ENCODE measurements at regions not wholly inside any gene's neighbourhood (a gene's known extent, or its start where the extent isn't known, plus 50 kb on each side); places are given as distances from the start of the nearest gene placed in this dataset.
"Not testable (repeated sequence)": the region's sequence is repeated elsewhere in the genome, so short reads cannot be mapped to it uniquely, and the experiment has no call there.

- no peak for DNase-seq
These were observed 160.8 kb upstream of the NPSR1 start for GRCh38 chr7:34497153-34497777.

- DNase-seq, result no peak
These were observed 156.9 kb upstream of the NPSR1 start for GRCh38 chr7:34501156-34501555.

DNA sequence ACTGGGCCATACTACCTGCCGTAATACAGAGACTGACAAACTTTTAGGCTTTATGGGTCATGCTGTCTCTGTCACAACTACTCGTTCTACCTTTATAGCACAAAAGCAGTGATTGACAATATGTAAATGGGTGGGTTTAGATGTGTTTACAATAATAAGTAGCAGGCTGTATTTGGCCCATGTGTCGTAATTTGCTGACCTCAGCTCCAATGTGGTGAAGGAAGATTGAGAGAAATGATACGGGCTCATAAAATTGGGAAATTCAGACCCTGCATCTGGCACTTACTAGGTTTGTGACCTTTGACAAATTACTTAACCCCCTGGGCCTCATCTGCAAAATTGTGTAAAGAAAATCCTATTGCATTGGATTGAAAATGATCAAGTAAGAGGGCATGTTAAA, 150.8 kb upstream of the NPSR1 start:
- no peak for DNase-seq

- DNase-seq, result no peak
These were observed 134.6 kb upstream of the NPSR1 start for GRCh38 chr7:34523226-34523918.

DNA sequence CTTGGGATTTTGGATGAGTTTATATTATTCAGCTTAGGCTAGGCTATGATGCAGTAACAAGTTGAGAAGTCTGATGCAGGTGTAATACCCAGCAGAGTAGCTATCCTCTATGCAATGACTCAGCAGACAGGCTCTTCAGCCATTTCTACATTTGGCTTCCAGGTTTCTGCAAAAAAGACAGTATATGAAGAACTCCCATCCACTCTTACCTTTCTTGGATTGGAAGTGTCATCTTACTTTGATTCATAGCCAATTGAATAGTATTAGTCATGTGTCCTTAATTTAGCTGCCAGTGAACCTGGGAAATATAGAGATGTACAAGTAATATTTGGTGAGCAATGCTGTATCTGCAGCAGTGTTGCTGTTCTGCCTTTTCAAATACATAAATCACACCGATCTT, 127.8 kb upstream of the NPSR1 start:
- DNase-seq, result no peak

DNA sequence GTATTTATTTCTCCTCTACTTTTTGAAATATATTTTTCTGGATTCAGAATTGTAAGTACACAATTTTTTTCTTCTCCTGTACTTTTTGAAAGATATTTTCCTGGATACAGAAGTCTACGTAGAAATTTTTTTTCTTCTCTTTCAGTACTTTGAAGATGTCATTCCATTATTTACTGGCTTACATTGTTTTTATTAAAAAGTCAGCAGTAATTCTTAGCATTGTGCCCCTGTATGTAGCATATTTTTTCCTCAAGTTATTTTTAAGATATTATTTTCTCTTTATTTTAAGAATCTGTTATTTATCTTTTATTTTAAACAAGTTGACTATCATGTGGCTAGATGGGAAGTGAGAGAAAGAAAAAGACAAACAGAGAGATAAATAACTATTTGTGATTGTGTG, 119.0 kb upstream of the NPSR1 start:
- DNase-seq, result no peak

DNA sequence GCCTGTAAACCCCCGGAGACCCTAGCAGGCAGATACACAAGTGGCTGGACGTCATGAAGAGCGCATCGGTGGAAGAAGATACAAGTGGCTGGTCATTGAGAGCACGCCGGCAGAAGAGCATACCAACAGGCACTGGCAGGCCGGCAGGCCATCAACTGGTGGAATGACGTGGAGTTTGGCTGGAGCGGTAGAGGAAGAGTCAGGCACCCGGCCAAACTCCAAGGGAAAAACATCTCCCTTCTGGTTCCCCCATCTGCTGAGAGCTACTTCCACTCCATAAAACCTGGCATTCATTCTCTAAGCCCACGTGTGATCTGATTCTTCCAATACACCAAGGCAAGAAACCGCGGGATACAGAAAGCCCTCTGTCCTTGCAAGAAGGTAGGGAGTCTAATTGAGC, 113.4 kb upstream of the NPSR1 start:
- DNase-seq, result no peak

GRCh38 chr7:34550996-34551395, 107.0 kb upstream of the NPSR1 start:
- DNase-seq, result no peak

GRCh38 chr7:34552502-34552901, 105.5 kb upstream of the NPSR1 start:
- no peak for DNase-seq

DNA sequence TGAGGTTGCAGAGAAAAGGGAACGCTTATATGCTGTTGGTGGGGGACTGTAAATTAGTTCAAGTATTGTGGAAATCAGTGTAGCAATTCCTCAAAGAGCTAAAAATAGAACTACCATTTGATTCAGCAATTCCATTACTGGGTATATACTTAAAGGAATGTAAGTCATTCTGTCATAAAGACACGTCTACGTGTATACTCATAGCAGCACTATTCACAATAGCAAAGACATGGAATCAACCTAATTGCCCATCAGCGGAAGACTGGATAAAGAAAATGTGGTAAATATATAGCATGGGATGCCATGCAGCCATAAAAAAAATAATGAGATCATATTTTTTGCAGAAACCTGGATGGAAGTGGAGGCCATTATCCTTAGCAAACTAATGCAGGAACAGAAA, 100.0 kb upstream of the NPSR1 start:
- DNase-seq, result no peak

DNA sequence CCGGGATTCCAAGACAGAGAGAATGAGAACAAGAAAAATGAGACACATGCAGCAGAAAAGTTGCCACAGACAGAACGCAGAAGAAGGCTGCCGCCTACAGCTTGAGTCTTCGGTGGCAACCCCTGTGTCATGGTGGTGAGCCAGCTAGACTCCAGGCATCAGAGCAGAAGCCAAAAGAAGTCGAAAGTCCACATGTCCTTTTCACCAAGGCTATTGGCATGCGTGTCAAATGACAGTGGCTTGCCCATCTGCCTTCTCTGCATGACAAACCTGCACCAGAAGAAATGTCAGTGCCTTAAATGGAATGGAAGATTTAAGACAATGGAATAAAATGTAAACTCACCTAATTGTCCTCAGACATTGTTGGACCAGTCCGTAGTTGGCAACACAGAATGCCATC, 93.9 kb upstream of the NPSR1 start:
- no peak for DNase-seq

- DNase-seq, result no peak
These were observed 90.1 kb upstream of the NPSR1 start for GRCh38 chr7:34567906-34568305.

- no peak for DNase-seq
These were observed 87.9 kb upstream of the NPSR1 start for GRCh38 chr7:34569975-34570699.

DNA sequence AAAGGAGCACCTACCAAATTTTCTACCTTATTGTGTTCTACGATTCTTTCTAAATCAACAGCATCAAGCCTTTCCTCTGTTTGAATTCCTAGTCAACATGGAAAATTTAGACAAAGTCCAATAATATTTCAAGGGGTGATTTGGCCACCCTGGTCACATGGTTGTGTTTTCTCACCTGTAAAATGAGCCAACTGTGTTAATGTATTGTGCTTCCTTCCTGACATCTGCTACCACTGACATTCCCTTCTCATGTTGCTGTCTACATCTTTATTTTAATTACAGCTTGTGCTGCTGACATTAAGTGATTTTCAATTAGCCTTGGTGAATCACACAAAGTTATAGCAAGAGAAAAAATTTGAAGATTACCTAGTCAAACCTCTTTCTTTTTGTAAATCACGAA, 83.0 kb upstream of the NPSR1 start:
- no peak for DNase-seq

- DNase-seq, result not testable (repeated sequence)
These were observed 80.1 kb upstream of the NPSR1 start for GRCh38 chr7:34577934-34578333.

DNA sequence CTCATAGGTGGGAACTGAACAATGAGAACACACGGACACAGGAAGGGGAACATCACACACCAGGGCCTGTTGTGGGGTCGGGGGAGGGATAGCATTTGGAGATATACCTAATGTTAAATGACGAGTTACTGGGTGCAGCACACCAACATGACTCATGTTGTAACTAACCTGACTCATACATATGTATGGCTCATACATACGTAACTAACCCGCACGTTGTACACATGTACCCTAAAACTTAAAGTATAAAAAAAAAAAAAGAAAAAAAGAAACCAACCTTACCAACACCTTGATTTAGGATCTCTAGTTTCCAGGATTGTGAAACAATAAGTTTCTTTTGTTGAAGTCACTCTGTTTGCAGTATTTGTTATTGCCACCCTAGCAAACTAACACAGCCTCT, 76.3 kb upstream of the NPSR1 start:
- not testable (repeated sequence) for DNase-seq

DNA sequence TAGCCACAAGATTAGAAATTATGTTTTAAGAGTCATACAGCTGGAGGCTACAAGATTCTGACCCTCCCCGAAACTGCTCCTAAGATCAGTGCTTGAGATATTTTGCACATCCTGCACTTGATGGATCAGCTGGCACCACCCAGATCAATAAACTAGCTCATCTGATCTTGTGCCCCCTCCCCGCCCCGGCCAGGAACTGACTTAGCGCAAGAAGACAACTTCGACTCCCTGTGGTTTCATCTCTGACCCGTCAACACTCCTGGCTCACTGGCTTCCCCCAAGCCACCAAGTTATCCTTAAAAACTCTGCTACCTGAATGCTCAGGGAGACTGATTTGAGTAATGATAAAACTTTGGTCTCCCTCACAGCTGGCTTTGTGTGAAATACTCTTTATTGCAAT, 73.5 kb upstream of the NPSR1 start:
- DNase-seq, result no peak

GRCh38 chr7:34596887-34597286, 61.1 kb upstream of the NPSR1 start:
- no peak for DNase-seq

DNA sequence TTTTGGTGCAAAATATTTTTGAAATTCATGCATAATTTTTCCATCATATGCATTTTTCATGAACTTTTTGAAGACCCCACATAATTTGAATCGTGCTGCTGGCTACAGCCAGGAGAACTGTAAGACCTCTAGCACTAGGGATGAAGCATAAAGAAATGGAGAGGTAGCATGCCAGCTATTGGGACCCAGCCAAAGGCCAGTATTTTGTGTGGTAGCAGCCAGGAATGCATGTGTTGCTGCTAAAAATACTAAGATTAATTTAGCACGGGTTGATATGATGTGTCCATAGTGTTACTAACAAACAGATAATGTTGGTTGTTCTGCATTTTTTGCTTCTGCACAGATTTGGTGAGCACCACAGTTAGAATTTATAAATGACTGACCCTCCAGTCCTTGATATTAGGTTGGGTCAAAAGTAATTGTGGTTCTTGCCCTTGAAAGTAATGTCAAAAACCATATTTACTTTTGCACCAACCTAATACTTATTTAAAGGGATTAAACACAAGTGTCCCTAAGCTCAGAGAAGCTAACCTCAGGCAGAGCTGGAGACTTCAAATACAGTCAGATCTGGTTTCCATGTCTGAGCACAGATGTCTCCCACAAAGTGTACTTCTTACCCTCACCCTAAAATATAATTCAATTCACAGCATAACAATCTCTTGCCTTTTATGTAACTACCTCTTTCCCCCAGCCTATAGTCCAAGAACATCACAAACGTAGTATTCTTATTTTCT, 54.1 kb upstream of the NPSR1 start:
- DNase-seq, result no peak
